Loucy (cell line): ENCODE measurements at regions not wholly inside any gene's neighbourhood (a gene's known extent, or its start where the extent isn't known, plus 50 kb on each side); places are given as distances from the start of the nearest gene placed in this dataset.

Source experiments
- CTCF ChIP-seq: fragments of 200-600 bp; sonication (generic); conservative IDR thresholded peaks from 2 replicates; pipeline ENCODE4 v1.5.1; 2014; ENCODE audit warnings: mild to moderate bottlenecking, antibody characterized with exemption, low read length
- EZH2phosphoT487 ChIP-seq: fragments of 200-600 bp; IDR thresholded peaks from 2 replicates; pipeline ENCODE4 v1.6.1; 2018; ENCODE audit warnings: antibody characterized with exemption, mild to moderate bottlenecking, moderate library complexity, borderline replicate concordance

DNA sequence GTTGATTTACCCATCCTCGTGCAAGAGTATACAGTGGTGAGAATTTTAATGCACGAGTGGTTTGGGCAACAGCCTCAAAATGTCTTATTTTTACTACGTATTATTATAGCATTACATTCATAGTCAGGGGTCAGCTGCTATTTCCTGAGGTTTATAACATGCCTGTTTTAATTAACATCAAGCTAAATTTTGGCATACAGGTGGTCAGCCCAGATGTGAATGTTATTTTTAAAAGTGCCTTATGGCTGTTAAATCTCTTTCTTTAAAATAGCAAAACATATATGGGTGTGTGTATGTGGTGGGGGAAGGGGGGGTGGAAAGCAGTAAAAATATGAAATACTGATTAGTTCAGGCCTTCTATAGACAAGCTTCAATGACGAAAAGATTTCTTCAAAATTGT is 424.5 kb upstream of the CLINT1 start:
- no peak for TF ChIP-seq CTCF
- no peak for TF ChIP-seq EZH2phosphoT487
